ENCODE measurements at regions not wholly inside any gene's neighbourhood (a gene's known extent, or its start where the extent isn't known, plus 50 kb on each side); places are given as distances from the start of the nearest gene placed in this dataset.
"Not testable (repeated sequence)": the region's sequence is repeated elsewhere in the genome, so short reads cannot be mapped to it uniquely, and the experiment has no call there.

DNA sequence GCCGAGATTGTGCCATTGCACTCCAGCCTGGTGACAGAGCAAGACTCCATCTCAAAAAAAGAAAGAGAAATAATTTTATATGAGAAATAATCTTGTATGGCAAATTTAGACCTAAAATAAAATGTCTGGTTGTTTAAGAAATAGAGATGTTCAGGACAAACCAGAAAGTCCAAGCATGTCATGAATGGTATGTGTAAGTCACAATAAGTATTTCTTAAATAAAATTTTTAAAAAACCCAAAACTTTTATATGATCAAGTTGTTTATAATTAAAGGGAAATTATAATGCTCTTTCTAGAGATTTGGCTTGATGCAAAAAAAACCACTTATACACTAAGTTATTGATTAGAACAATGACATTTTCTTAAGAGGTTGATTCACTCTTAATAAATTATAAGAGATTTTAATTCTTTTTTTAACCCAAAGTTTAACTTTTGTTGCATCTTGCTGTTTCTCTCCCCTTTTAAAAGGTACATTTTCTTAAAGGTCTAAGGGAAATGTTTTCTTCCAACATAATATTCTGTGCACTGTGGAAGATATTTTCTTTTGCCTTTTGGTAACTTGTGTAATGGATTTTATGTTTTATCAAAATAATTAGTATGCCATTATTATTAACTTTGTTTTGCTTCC lies 105.7 kb downstream of the RTP4 start:
- DNase-seq = no peak

DNA sequence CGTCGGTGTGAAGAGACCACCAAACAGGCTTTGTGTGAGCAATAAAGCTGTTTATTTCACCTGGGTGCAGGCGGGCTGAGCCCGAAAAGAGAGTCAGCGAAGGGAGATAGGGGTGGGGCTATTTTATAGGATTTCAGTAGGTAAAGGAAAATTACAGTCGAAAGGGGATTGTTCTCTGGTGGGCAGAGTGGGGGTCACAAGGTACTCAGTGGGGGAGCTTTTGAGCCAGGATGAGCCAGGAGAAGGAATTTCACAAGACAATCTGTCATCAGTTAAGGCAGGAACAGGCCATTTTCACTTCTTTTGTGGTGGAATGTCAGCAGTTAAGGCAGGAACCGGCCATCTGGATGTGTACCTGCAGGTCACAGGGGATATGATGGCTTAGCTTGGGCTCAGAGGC lies 98.1 kb downstream of the RTP4 start:
- DNase-seq = not testable (repeated sequence)

DNA sequence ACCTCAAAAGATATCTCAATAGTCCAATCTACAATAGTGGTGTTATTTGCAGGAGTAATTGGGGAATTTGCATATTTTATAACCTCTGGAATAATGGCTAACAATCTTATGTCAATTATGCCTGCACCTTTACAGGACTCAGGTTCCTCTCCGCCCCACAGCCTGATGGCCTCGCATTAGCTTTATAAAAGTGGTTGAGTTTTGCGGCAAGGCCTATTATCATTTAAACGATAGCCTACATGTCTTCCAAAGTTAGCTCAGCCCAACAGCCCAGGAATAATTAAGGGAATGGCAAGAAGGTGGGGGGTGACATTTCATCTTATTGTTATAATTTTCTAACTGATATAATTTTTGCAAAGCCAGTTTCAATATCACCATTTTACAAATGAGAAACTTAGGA lies 97.3 kb downstream of the RTP4 start:
- no peak for DNase-seq

DNA sequence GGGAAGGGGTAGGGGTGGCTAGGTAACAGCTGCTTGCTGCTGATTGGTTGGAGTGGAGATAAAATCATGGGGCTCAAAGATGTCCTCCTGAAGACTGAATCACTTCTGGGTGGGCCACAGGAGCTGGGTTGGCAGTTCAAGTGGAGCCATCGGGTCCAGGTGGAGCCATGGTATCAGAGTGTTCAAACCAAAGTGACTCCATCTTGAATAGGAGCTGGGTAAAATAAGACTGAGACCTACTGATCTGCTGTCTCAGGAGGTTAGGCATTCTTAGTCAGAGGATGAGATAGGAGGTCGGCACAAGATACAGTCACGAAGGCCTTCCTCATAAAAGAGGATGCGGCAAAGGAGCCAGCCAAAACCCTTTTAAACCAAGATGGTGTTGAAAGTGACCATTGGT lies 96.5 kb downstream of the RTP4 start:
- no peak for DNase-seq

DNA sequence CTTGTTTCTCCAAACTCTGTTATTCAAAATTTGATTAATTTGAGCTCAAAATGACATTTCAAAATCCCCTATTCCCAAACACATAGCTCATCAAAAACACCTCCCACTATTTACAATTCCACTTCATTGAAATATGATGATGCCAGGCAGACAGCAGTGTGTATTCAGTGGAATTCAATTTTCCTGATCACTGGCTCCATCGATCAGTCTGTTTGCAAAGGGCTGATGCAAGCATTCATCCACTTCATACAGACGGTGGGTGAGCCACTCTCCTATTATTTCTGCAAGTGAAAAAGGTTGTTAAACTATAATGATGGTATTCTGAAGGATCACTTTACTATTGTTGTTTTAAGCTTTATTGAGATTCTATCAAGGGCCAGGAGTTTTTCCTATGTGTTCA lies 90.7 kb downstream of the RTP4 start:
- no peak for DNase-seq

DNA sequence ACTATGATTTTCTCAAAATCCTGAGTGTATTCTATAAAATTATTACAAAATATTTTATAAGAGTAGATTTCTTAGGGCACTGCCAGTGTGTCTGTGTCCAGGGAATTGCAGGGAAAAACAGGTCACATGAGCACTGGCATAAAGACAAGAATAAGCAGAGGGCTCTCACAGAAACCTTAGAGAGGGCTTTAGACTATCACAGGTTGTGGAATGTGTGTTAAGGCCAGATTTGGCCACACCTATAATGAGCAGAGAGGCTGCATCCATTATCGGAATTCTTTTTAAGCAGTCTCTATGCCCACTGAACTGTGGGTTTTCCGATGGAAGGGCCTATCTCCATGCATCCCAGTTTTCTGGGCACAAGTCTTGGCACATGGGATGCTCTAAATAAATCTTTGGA lies 90.2 kb downstream of the RTP4 start:
- DNase-seq = no peak

DNA sequence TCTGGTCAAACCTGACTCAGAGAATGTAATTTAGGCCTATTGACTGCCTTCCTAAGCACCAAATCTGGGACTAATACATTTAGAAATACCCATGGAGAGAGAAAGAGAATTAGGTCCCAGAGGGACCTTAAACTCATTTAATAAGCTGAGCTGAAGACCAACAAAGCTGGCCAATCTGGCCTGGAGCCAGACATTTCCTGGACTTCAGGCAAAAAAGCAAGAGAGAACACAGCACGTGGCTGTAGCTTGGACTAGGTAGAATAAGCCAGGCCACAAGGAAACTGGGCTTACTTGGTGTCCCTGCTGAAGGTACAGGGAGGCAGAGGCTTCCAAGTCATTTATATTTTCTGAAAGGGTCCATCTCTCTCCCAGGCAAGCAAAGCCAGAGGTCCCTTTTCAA lies 88.1 kb downstream of the RTP4 start:
- DNase-seq = no peak

DNA sequence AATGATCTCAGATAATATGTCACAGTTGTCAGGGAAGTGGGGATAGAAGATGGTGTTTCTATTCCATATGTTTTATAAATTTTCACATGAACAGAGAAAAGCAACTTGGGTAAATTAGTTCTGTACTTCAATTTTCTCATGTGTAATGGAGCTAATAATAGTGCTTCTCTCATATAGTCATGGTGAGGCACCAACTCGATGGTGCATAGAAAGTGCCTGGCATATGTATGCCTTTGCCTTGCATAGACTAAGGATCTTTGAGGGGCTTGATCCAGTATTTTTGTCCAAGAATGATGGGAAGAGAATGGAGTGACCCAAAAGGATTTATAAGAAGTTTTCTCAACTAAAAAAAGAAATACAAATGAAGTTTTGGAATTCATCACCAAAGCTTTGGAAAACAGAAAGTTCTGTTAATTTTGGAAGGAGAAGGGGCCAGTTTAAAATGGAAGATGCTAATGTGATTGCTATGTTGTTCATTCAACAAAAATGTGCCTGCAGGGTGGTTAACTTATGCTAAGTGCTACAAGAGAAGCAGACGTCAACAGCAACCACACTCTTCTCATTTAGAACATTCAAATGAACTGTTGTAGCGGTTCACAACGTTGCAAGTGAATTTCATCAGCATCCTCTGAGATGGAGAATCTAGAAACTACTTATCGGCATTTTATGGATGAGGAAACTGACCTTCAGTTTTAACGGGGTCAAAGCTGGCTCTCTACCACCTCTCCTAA lies 86.1 kb downstream of the RTP4 start:
- DNase-seq = peak; percentile 36

DNA sequence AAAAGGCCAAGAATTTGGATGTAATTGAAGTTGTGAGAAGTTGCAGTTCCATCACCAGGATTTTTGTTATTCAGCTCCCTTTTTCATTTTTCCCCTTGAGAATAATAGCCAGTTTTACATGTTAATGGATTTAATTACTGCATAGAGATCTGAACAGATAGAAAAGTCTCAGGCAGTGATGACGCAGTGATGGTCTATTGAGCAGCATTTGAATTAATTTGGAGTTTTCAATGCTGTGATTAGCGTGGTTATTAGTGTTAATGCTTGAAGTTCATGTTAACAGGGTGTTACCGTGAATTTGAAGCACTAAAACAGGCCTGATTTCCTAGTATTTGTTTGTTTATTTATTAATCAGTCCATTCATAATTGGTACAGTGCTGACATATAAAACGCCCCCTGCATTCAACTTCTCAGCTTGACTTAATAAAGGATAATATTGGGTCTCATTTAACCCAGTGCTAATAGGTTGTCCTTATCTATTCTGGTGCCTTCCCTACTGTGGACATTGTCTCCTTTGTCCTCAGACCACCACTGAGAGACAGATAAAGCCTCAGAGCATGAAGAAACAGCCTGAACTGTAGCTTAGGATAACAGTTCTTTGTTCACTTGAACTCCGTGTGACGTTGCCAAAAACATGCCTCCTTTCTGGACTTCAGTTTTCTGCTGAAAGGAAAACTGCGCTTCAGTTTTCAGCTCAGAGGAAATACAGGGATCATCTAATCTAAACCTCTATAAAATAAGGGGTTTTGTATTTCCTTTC lies 82.4 kb downstream of the RTP4 start:
- no peak for DNase-seq

DNA sequence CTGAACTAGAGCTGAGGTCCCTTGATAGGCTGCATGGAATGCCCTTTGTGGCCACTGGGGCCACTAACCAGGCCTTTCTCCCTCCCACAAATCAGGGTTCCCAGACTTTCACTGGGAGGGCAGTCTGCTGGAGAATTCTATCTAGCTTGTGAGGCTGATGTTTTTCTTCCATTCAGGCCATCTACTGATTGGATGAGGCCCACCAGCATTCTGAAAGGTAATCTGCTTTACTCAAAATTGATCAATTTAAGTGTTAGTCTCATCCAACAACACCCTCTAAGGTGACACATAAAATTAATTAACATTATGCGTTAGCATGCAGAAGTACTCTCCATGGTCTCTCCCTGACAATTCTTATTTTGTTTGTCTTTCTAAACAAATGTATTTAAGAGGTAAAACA lies 80.5 kb downstream of the RTP4 start:
- DNase-seq = no peak

DNA sequence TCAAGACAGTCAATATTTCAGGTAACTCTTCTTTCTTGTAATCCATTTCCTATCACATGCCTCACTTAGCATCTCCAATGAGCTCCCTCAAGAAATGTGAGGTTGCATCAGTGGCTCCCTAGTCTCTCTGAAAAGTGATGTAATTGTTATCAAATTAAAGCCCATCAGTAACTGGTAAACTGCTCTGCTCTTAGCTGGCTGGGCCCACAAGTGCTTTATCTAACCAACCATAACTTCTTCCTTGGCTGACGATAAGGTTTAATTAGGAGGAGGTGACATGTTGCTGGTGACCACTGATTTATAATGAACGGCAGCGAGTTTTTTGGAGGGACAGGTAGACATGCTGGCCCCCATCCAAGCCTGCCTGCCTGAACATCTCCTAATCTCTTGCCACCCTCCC lies 79.6 kb downstream of the RTP4 start:
- DNase-seq = no peak

DNA sequence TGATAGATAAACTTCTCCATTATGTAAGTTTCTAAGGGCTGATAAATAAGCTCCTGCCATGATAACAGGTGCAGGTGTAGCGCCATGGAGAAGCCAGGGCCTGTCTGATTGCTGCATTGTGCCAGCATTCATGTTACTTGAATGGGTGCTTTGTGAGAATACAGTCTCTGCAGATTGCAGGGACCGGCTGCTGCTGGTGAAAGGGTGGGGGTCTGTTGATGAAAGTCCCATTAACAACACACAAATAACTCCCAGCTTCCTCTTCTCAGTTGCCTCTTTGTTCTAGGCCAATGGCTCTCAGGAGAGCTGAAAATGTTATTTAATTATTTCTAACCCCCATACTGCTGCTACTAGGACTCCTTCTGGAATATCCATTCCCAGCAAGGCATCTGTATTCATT lies 77.2 kb downstream of the RTP4 start:
- no peak for DNase-seq

DNA sequence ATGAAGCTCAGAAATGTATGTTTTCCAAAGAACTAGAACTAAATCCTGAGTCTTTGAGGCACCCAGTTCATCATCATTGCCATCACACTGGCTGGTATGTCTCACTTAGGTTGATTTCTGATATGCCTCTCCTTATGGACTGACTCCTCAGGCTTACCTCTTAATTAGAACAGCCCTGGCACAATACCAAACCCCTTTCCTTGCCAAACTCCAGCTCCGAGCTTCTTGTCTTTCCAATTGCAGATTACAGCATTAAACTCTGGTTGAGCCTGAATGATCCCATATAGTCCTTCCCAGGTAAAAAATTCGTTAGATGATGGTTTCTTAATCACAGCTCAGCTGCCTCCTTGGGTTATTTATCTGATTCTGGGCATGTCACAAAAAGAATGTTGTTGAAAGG lies 66.3 kb downstream of the RTP4 start:
- no peak for DNase-seq

DNA sequence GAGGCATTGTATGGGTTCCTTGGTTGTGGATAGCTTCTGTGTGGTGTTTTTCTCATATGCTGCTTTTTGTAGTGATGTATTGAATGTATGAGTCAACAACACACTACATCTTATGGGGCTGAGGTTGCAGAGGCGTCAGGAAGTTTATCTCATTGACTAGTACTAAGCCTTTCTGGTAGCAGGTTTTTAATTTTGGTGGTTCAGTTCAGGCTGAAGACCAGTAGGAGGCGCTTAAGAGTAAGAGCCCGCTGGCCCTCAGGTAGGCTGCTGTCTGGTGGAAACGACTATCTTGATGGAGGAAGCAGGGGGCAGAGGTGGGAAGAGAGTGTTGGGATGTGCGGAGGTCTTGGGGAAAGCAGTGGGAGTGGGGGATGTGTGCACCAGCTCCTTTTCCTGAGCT lies 62.4 kb downstream of the RTP4 start:
- DNase-seq = no peak
